WERI-Rb-1 (cell line): ENCODE measurements at regions not wholly inside any gene's neighbourhood (a gene's known extent, or its start where the extent isn't known, plus 50 kb on each side); places are given as distances from the start of the nearest gene placed in this dataset.

Experiments used
- DNase-seq: peaks from one replicate; pipeline ENCODE4 v3.0.0-alpha.2; 2020
- H3K27ac ChIP-seq: fragments of 250-450 bp; sonication (Bioruptor Pico); 2 replicates; pipeline ENCODE4 v1.5.1; 2020; ENCODE audit warnings: mild to moderate bottlenecking, moderate library complexity
- H3K27me3 ChIP-seq: fragments of 250-450 bp; sonication (Bioruptor Pico); 2 replicates; pipeline ENCODE4 v1.5.1; 2021; ENCODE audit warnings: mild to moderate bottlenecking, low read depth, moderate library complexity; ENCODE audit not compliant: insufficient read depth, severe bottlenecking
- H3K36me3 ChIP-seq: fragments of 250-450 bp; sonication (Bioruptor Pico); 2 replicates; pipeline ENCODE4 v1.5.1; 2020; ENCODE audit warnings: mild to moderate bottlenecking, moderate library complexity
- H3K4me3 ChIP-seq: 2 replicates; pipeline ENCODE4 v1.5.1; 2011; ENCODE audit warnings: low read depth, mild to moderate bottlenecking, control low read depth, low read length
- H3K9me3 ChIP-seq: fragments of 250-450 bp; sonication (Bioruptor Pico); 2 replicates; pipeline ENCODE4 v1.5.1; 2021; ENCODE audit warnings: mild to moderate bottlenecking, moderate library complexity; ENCODE audit not compliant: severe bottlenecking
- TF ChIP-seq, protein P1 (sequence below): IDR thresholded peaks from 2 replicates; pipeline ENCODE4 v1.5.1; 2011; ENCODE audit warnings: low read depth, mild to moderate bottlenecking, control low read depth, inconsistent platforms, low read length

DNA sequence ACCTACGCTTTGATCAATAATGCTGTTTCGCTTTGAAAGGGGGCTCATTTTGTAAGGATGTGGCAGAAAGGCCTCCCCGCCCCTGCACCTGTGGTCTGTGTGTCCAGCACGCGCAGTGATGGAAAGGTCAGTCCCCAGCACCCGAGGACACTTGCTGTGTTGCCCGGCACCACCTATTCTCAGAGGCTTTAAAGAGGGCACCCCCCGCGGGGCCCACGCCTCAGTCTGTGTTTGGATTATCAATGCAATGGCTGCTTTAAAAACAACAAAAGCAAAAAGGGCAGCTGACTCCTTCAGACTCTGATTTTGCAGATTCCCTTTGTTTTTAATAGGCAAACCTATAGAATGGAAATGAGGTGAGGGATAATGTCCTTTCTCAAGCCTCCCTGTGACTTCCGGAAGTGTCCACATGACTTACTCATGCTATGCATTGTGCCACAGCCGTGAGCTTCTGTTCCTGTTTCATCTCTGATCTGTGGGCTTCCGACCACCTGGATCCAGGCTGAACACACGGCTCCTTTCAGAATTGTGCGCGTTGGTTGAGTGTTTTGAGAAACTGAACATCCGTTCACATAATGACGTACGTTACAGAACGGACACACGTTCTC, 416.2 kb downstream of the IRX2 start:
- Histone ChIP-seq H3K4me3 (no peak overlapping the region), H3K9me3 (no peaks in the 10 kb centered on the region), H3K27me3 (peaks cover 96% of the 10 kb centered on the region), H3K27ac (no peak overlapping the region), H3K36me3 (no peaks in the 10 kb centered on the region)
- TF ChIP-seq, protein P1, sequence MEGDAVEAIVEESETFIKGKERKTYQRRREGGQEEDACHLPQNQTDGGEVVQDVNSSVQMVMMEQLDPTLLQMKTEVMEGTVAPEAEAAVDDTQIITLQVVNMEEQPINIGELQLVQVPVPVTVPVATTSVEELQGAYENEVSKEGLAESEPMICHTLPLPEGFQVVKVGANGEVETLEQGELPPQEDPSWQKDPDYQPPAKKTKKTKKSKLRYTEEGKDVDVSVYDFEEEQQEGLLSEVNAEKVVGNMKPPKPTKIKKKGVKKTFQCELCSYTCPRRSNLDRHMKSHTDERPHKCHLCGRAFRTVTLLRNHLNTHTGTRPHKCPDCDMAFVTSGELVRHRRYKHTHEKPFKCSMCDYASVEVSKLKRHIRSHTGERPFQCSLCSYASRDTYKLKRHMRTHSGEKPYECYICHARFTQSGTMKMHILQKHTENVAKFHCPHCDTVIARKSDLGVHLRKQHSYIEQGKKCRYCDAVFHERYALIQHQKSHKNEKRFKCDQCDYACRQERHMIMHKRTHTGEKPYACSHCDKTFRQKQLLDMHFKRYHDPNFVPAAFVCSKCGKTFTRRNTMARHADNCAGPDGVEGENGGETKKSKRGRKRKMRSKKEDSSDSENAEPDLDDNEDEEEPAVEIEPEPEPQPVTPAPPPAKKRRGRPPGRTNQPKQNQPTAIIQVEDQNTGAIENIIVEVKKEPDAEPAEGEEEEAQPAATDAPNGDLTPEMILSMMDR, result no peak
- DNase-seq, result no peak

DNA sequence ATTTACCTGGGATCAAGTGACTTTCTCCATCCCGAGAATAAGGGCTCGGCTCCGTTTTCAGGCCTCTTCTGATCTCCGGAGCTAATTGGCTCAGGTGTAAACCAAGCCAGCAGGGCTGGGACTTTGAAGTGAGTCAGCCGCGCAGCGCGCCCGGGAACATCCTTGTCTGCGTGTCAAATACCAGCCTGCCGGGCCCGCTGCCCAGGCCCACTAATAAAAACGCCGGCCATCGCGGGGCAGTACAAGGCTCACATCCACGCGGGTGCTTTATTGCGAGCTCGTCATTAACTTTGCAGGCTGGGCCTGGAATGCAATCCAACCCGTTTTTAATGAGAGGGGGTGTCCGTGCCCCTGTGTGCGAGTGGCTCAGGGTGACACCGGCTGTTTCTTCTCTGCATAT, 416.8 kb downstream of the IRX2 start:
- no peaks in the 10 kb centered on the region for H3K36me3 ChIP-seq
- no peak overlapping the region for H3K4me3 ChIP-seq
- peaks cover 96% of the 10 kb centered on the region for H3K27me3 ChIP-seq
- DNase-seq, result no peak
- TF ChIP-seq, protein P1, result no peak
- H3K9me3 ChIP-seq, result no peaks in the 10 kb centered on the region
- no peak overlapping the region for H3K27ac ChIP-seq

DNA sequence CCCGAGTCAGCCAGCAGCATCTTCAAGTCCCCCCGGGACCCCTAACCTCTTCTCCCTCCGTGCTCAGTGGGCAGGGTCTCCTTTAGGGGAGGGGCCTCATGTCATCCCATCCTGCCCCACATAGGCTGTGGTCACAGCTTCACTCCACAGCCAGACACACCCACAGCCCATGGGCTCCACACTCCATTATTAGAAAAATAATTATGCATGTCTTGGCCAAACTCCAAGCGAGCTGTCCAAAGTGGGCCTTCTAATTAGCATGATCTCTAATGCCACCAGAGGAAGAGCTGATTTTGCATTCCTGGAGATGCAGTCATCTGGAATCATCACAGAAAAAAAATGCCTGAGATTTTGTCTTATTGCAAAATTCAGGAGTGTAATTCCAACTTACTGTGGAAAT, 418.2 kb downstream of the IRX2 start:
- no peak overlapping the region for H3K27ac ChIP-seq
- no peaks in the 10 kb centered on the region for H3K9me3 ChIP-seq
- TF ChIP-seq, protein P1, result no peak
- H3K27me3 ChIP-seq, result peaks cover 96% of the 10 kb centered on the region
- no peaks in the 10 kb centered on the region for H3K36me3 ChIP-seq
- no peak overlapping the region for H3K4me3 ChIP-seq
- DNase-seq, result no peak

DNA sequence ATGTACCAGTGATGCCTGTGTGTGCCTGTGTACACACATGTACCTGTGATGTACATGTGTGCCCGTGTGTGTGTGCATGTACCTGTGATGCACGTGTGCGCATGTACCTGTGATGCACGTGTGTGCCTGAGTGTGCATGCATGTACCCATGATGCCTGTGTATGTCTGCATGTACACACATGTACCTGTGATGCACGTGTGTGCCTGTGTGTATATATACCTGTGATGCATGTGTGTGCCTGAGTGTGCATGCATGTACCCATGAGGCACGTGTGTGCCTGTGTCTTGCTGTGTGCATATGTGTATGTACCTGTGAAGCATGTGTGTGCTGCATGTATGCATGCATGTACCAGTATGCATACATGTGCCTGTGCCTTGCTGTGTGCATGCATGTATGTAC, 419.0 kb downstream of the IRX2 start:
- Histone ChIP-seq H3K27me3 (peaks cover 93% of the 10 kb centered on the region), H3K27ac (no peak overlapping the region), H3K36me3 (no peaks in the 10 kb centered on the region), H3K4me3 (no peak overlapping the region), H3K9me3 (no peaks in the 10 kb centered on the region)
- no peak for DNase-seq
- TF ChIP-seq, protein P1, result no peak

DNA sequence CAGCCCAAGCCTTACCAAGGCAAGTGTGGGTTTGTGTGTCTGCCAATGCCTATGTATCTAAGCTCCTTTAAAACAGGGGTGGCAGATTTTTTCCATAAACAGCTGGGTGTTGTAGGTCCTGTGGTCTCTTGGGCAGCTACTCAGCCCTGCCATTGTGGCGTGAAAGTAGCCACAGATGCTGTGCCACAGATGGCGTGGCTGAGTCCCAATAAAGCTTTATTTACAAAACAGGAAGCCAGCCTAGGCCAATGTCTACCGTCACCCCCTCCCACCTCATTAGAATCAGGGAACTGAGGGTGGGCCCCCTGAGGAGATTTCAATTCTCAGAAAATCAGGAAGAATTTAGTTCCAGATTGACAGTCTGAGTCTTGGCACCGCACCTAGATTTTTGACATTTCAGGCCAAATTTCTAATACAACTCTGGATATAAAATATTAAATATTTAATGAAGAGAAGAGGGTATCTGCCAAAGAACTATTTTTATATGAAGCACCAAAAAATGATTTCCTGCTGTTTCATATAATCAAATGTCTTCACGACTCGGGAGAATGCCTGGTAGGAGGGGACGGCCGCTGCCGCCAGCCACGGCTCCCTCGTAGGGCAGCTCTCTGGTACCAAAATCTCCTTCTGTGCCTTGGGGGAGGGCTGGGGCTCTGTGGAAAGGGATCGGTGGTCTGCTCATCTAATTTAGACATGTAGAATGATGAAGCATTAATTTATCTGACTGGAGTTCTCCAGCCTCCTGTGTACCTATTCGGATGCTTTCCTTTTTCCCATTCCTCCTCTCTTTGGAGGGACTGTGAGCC, 420.9 kb downstream of the IRX2 start:
- Histone ChIP-seq H3K9me3 (no peaks in the 10 kb centered on the region), H3K4me3 (no peak overlapping the region), H3K27ac (no peak overlapping the region), H3K36me3 (no peaks in the 10 kb centered on the region), H3K27me3 (peaks cover 88% of the 10 kb centered on the region)
- DNase-seq, result no peak
- TF ChIP-seq, protein P1, result no peak
